ENCODE measurements at regions not wholly inside any gene's neighbourhood (a gene's known extent, or its start where the extent isn't known, plus 50 kb on each side); places are given as distances from the start of the nearest gene placed in this dataset.

DNA sequence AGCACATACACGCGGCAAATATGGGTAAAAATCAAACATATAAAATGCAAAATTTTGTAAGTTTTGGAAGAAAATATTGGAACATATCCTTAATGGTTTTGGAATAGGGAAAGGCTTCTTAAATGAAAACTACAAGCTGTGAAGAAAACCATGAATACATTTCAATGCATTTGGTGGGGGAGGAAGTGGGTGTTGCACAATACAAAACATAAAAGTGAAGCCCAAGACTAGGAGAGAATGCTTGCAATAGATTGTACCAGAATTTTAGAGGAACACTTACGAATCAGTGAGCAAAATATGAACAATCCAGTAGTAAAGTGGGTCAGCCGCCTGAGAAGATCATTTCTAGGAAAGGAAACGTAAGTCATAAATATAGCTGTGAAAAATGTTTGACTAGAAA lies 322.6 kb upstream of the MKI67 start:
- Histone ChIP-seq H4K20me1 (ENCODE audit: insufficient read depth, low read length) (no peaks in the 10 kb centered on the region), H3K9me2 (ENCODE audit: low read depth, low read length) (no peaks in the 10 kb centered on the region), H3K27me3 (ENCODE audit: insufficient read depth, low read length) (no peaks in the 10 kb centered on the region), H3K9ac (ENCODE audit: low read length) (no peak overlapping the region), H3K9me3 (ENCODE audit: low read length) (no peaks in the 10 kb centered on the region), H2AFZ (ENCODE audit: low read length) (no peak overlapping the region), H3K36me3 (ENCODE audit: insufficient read depth, low read length) (no peaks in the 10 kb centered on the region), H3K4me3 (ENCODE audit: low read depth, low read length, poor library complexity, severe bottlenecking) (no peak overlapping the region), H3K4me1 (ENCODE audit: insufficient read depth, low read length, severe bottlenecking) (no peaks in the 10 kb centered on the region), H3F3A (ENCODE audit: insufficient read depth, low read length) (no peaks in the 10 kb centered on the region), H3K79me2 (ENCODE audit: insufficient read depth, low read length) (no peaks in the 10 kb centered on the region), H3K4me2 (ENCODE audit: low read length) (no peak overlapping the region), H3K27ac (ENCODE audit: low read depth, low read length, poor library complexity, severe bottlenecking) (no peak overlapping the region)
- TF ChIP-seq, protein P1, sequence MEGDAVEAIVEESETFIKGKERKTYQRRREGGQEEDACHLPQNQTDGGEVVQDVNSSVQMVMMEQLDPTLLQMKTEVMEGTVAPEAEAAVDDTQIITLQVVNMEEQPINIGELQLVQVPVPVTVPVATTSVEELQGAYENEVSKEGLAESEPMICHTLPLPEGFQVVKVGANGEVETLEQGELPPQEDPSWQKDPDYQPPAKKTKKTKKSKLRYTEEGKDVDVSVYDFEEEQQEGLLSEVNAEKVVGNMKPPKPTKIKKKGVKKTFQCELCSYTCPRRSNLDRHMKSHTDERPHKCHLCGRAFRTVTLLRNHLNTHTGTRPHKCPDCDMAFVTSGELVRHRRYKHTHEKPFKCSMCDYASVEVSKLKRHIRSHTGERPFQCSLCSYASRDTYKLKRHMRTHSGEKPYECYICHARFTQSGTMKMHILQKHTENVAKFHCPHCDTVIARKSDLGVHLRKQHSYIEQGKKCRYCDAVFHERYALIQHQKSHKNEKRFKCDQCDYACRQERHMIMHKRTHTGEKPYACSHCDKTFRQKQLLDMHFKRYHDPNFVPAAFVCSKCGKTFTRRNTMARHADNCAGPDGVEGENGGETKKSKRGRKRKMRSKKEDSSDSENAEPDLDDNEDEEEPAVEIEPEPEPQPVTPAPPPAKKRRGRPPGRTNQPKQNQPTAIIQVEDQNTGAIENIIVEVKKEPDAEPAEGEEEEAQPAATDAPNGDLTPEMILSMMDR (IDR thresholded peaks at IDR 0.05; ENCODE audit: low read length), result no peak
- TF ChIP-seq EZH2 (IDR thresholded peaks at IDR 0.05; ENCODE audit: borderline replicate concordance, low read length), result no peak

DNA sequence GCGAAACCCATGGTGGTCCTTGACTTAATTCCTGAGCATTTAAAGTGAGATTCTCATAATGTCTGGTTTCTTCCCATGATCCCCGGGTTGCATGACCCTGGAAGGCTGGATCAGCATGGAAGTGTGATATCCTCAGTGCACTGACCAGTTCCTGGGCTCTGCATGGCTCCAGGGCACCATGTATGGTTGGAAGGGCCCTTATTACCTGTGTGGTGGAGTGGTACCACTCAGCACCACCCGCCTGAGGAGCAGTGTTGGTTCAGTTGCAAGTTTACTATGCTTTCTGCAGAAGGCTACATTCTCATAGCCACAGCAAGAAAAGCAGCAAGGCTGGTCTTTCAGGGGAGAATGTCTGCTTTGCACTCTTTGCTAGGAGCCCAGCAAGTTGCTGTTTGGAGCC lies 325.7 kb upstream of the MKI67 start:
- Histone ChIP-seq H3K9me3 (ENCODE audit: low read length) (no peaks in the 10 kb centered on the region), H3K9me2 (ENCODE audit: low read depth, low read length) (no peaks in the 10 kb centered on the region), H3K4me1 (ENCODE audit: insufficient read depth, low read length, severe bottlenecking) (no peaks in the 10 kb centered on the region), H3K4me2 (ENCODE audit: low read length) (no peak overlapping the region), H3F3A (ENCODE audit: insufficient read depth, low read length) (no peaks in the 10 kb centered on the region), H2AFZ (ENCODE audit: low read length) (no peak overlapping the region), H3K27ac (ENCODE audit: low read depth, low read length, poor library complexity, severe bottlenecking) (no peak overlapping the region), H3K27me3 (ENCODE audit: insufficient read depth, low read length) (no peaks in the 10 kb centered on the region), H3K79me2 (ENCODE audit: insufficient read depth, low read length) (no peaks in the 10 kb centered on the region), H3K36me3 (ENCODE audit: insufficient read depth, low read length) (no peaks in the 10 kb centered on the region), H4K20me1 (ENCODE audit: insufficient read depth, low read length) (no peaks in the 10 kb centered on the region), H3K9ac (ENCODE audit: low read length) (no peak overlapping the region), H3K4me3 (ENCODE audit: low read depth, low read length, poor library complexity, severe bottlenecking) (no peak overlapping the region)
- TF ChIP-seq, protein P1 (IDR thresholded peaks at IDR 0.05; ENCODE audit: low read length), result no peak
- no peak for TF ChIP-seq EZH2 (IDR thresholded peaks at IDR 0.05; ENCODE audit: borderline replicate concordance, low read length)

DNA sequence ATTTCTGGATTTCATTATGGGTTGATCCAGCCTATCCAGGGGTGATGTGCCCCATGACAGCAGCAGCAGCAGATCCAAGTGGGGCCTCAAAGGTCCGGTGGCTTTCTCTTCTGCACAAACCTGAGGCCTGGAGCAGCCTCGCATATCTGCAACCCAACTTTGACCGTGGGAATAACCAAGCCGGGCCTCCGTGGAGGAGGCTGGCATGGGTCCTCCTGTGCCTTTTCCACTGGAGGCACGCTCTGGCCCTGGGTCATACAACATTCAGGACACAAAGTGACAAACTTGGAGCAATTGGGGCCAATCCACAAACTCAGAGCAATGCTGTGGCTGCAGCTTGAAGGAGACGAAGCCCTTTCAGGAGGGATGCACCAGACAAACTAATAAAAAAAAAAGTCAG lies 330.0 kb upstream of the MKI67 start:
- Histone ChIP-seq H3K4me1 (ENCODE audit: insufficient read depth, low read length, severe bottlenecking) (no peaks in the 10 kb centered on the region), H3F3A (ENCODE audit: insufficient read depth, low read length) (no peaks in the 10 kb centered on the region), H3K4me2 (ENCODE audit: low read length) (no peak overlapping the region), H3K9me3 (ENCODE audit: low read length) (no peaks in the 10 kb centered on the region), H3K27me3 (ENCODE audit: insufficient read depth, low read length) (no peaks in the 10 kb centered on the region), H3K79me2 (ENCODE audit: insufficient read depth, low read length) (no peaks in the 10 kb centered on the region), H3K36me3 (ENCODE audit: insufficient read depth, low read length) (no peaks in the 10 kb centered on the region), H3K9ac (ENCODE audit: low read length) (no peak overlapping the region), H3K27ac (ENCODE audit: low read depth, low read length, poor library complexity, severe bottlenecking) (no peak overlapping the region), H3K9me2 (ENCODE audit: low read depth, low read length) (no peaks in the 10 kb centered on the region), H4K20me1 (ENCODE audit: insufficient read depth, low read length) (no peaks in the 10 kb centered on the region), H3K4me3 (ENCODE audit: low read depth, low read length, poor library complexity, severe bottlenecking) (no peak overlapping the region), H2AFZ (ENCODE audit: low read length) (no peak overlapping the region)
- no peak for TF ChIP-seq EZH2 (IDR thresholded peaks at IDR 0.05; ENCODE audit: borderline replicate concordance, low read length)
- TF ChIP-seq, protein P1 (IDR thresholded peaks at IDR 0.05; ENCODE audit: low read length), result no peak
